Left ventricle myocardium inferior (tissue), 1 donor: ENCODE measurements at regions not wholly inside any gene's neighbourhood (a gene's known extent, or its start where the extent isn't known, plus 50 kb on each side); places are given as distances from the start of the nearest gene placed in this dataset.

ENCODE experiments used
- DNase-seq: peaks from one replicate; pipeline ENCODE4 v3.0.0-alpha.2; 2020
- H3K27ac ChIP-seq: fragments of 200-600 bp; replicated peaks from 2 replicates; pipeline ENCODE4 v1.8.0; 2021
- H3K27me3 ChIP-seq: fragments of 200-600 bp; 2 replicates; pipeline ENCODE4 v1.8.0; 2021; ENCODE audit warnings: low read depth
- H3K36me3 ChIP-seq: fragments of 200-600 bp; 2 replicates; pipeline ENCODE4 v1.8.0; 2021
- H3K4me1 ChIP-seq: fragments of 200-600 bp; 2 replicates; pipeline ENCODE4 v1.8.0; 2021
- H3K4me3 ChIP-seq: fragments of 200-600 bp; 2 replicates; pipeline ENCODE4 v1.8.0; 2021; ENCODE audit warnings: mild to moderate bottlenecking, moderate library complexity
- H3K9me3 ChIP-seq: fragments of 200-600 bp; replicated peaks from 2 replicates; pipeline ENCODE4 v1.8.0; 2021
- CTCF ChIP-seq: fragments of 200-600 bp; IDR thresholded peaks from 2 replicates; pipeline ENCODE4 v1.8.0; 2021; ENCODE audit warnings: antibody characterized with exemption, mild to moderate bottlenecking, borderline replicate concordance
- intact Hi-C: fragments of 100-400 bp; cut with micrococcal nuclease; formaldehyde crosslinking; loops from one replicate; pipeline ENCODE4 v1.11.0; 2022
- donor health status: DM: no; HTN: yes; CAD: no; lungs with severe emphysema.

- Histone ChIP-seq H3K27me3 (peaks cover 32% of the 10 kb centered on the region), H3K4me3 (no peak overlapping the region), H3K27ac (no peak overlapping the region), H3K9me3 (no peaks in the 10 kb centered on the region), H3K36me3 (no peaks in the 10 kb centered on the region), H3K4me1 (no peaks in the 10 kb centered on the region)
- no peak for TF ChIP-seq CTCF
- no peak for DNase-seq
- intact Hi-C loops = no loop called here
These were observed 203.0 kb downstream of the UTP18 start for GRCh38 chr17:51463353-51463752.

GRCh38 chr17:51467336-51467735, 207.0 kb downstream of the UTP18 start:
- Histone ChIP-seq H3K27me3 (peaks cover 41% of the 10 kb centered on the region), H3K36me3 (no peaks in the 10 kb centered on the region), H3K4me3 (no peak overlapping the region), H3K4me1 (no peaks in the 10 kb centered on the region), H3K27ac (no peak overlapping the region), H3K9me3 (no peaks in the 10 kb centered on the region)
- intact Hi-C loops = no loop called here
- TF ChIP-seq CTCF = no peak
- no peak for DNase-seq

GRCh38 chr17:51472670-51473205, 212.4 kb downstream of the UTP18 start:
- Histone ChIP-seq H3K4me1 (no peaks in the 10 kb centered on the region), H3K36me3 (no peaks in the 10 kb centered on the region), H3K27me3 (peaks cover 46% of the 10 kb centered on the region), H3K9me3 (no peaks in the 10 kb centered on the region), H3K4me3 (no peak overlapping the region), H3K27ac (no peak overlapping the region)
- intact Hi-C loops = no loop called here
- DNase-seq = no peak
- no peak for TF ChIP-seq CTCF

GRCh38 chr17:51474764-51475163, 214.4 kb downstream of the UTP18 start:
- no peaks in the 10 kb centered on the region for H3K4me1 ChIP-seq
- no peak for DNase-seq
- no peaks in the 10 kb centered on the region for H3K9me3 ChIP-seq
- no peak for TF ChIP-seq CTCF
- H3K27ac ChIP-seq = no peak overlapping the region
- intact Hi-C loops = no loop called here
- H3K36me3 ChIP-seq = no peaks in the 10 kb centered on the region
- no peak overlapping the region for H3K4me3 ChIP-seq
- peaks cover 32% of the 10 kb centered on the region for H3K27me3 ChIP-seq

GRCh38 chr17:51475730-51476129, 215.4 kb downstream of the UTP18 start:
- H3K9me3 ChIP-seq = peaks cover 3% of the 10 kb centered on the region
- no peak for TF ChIP-seq CTCF
- no peak for DNase-seq

GRCh38 chr17:51479303-51479702, 219.0 kb downstream of the UTP18 start:
- no peak overlapping the region for H3K27ac ChIP-seq
- intact Hi-C loops = no loop called here

More at GRCh38 chr17:51475730-51476129, 215.4 kb downstream of the UTP18 start:
- H3K4me1 ChIP-seq = no peaks in the 10 kb centered on the region
- H3K27me3 ChIP-seq = peaks cover 32% of the 10 kb centered on the region
- H3K4me3 ChIP-seq = no peak overlapping the region
- no peaks in the 10 kb centered on the region for H3K36me3 ChIP-seq
- H3K27ac ChIP-seq = no peak overlapping the region
- intact Hi-C loops = no loop called here

More at GRCh38 chr17:51479303-51479702, 219.0 kb downstream of the UTP18 start:
- H3K4me1 ChIP-seq = no peaks in the 10 kb centered on the region
- H3K9me3 ChIP-seq = peaks cover 24% of the 10 kb centered on the region
- no peak for TF ChIP-seq CTCF
- DNase-seq = no peak
- no peaks in the 10 kb centered on the region for H3K36me3 ChIP-seq
- H3K27me3 ChIP-seq = peaks cover 20% of the 10 kb centered on the region
- H3K4me3 ChIP-seq = no peak overlapping the region
